K562 (cell line): ENCODE measurements at regions not wholly inside any gene's neighbourhood (a gene's known extent, or its start where the extent isn't known, plus 50 kb on each side); places are given as distances from the start of the nearest gene placed in this dataset.

Experiments used
- ATAC-seq: fragments of 200-7000 bp; cut with Tn5 transposase; 3 replicates; pipeline ENCODE4 v1.9.1; 2020; ENCODE audit warnings: moderate library complexity
- BruUV-seq: library from RNA; stranded (reverse); fragments of 400-500 nt; replicated peaks from 2 replicates; lab custom pipeline; 2021; lab: Mats Ljungman, UMichigan
- CTCF ChIA-PET: fragments of 300-600 bp; formaldehyde crosslinking; extraction: SDS; loops from one replicate; lab custom pipeline; 2021; ENCODE audit warnings: low intra/inter-chr PET ratio; lab: Yijun Ruan, JAX
- POLR2A ChIA-PET: fragments of 300-600, 350-650 bp; sonication (Branson Sonifier 250); formaldehyde crosslinking; extraction: SDS; loops from one replicate; lab custom pipeline; 2021; ENCODE audit warnings: antibody characterized with exemption, inconsistent platforms; lab: Yijun Ruan, JAX
- DNase-seq, 4 experiments: peaks; one replicate each; pipeline versions ENCODE4 v3.0.0 to v3.0.0-alpha.2; 2011 to 2018; ENCODE audit warnings: low spot score in 3 of 4, mixed read lengths in 3 of 4; ENCODE audit errors: extremely low read depth in 1 of 4
- FAIRE-seq: peaks from 2 replicates; lab custom pipeline; 2011; peaks lifted over from hg19 to GRCh38; lab: Jason Lieb, UNC
- H2AFZ ChIP-seq: 2 replicates; pipeline ENCODE4 v1.6.0; 2011; ENCODE audit warnings: low read depth, low read length, control low read depth, inconsistent platforms
- H3K27ac ChIP-seq: fragments of 200-600 bp; 3 replicates; pipeline ENCODE4 v1.8.0; 2011; ENCODE audit warnings: low read depth, mild to moderate bottlenecking, control low read depth, inconsistent platforms, low read length, moderate library complexity, mixed read lengths; ENCODE audit errors: extremely low read depth
- H3K27me3 ChIP-seq, 2 experiments: fragments of 300-600 bp in 1 of 2; 2 replicates in 1 of 2; 3 replicates in 1 of 2; pipeline versions ENCODE4 v1.6.0 to v1.8.0; 2011; ENCODE audit warnings: inconsistent platforms in 2 of 2, low read length in 2 of 2, mild to moderate bottlenecking in 1 of 2, mixed read lengths in 1 of 2, moderate library complexity in 1 of 2; ENCODE audit not compliant: control insufficient read depth in 2 of 2, insufficient read depth in 2 of 2
- H3K36me3 ChIP-seq: fragments of 300-600 bp; 3 replicates; pipeline ENCODE4 v1.8.0; 2011; ENCODE audit warnings: mild to moderate bottlenecking, low read length, inconsistent platforms; ENCODE audit not compliant: control insufficient read depth, insufficient read depth
- H3K4me1 ChIP-seq, 2 experiments: fragments of 200-600 bp in 1 of 2; replicated peaks in 1 of 2; 2 replicates in 1 of 2; 3 replicates in 1 of 2; pipeline versions ENCODE4 v1.5.1 to v1.8.0; 2011; ENCODE audit warnings: inconsistent platforms in 2 of 2, low read length in 2 of 2, mild to moderate bottlenecking in 1 of 2, mixed read lengths in 1 of 2, moderate library complexity in 1 of 2; ENCODE audit not compliant: control insufficient read depth in 2 of 2, insufficient read depth in 2 of 2
- H3K4me2 ChIP-seq: 2 replicates; pipeline ENCODE4 v1.6.1; 2011; ENCODE audit warnings: low read length, control low read depth, inconsistent platforms, mixed read lengths; ENCODE audit not compliant: insufficient read depth
- H3K4me3 ChIP-seq: fragments of 200-600 bp; sonication (generic), shearing (Covaris generic); 2 replicates; pipeline ENCODE4 v1.5.1; 2016; ENCODE audit warnings: control low read depth, inconsistent platforms
- H3K79me2 ChIP-seq: fragments of 200-600 bp; 3 replicates; pipeline ENCODE4 v1.8.0; 2011; ENCODE audit warnings: low read length, inconsistent platforms; ENCODE audit not compliant: control insufficient read depth, insufficient read depth
- H3K9ac ChIP-seq, 2 experiments: 2 replicates each; pipeline versions ENCODE4 v1.6.0 to v1.6.1; 2011; ENCODE audit warnings: low read depth in 2 of 2, low read length in 2 of 2, control low read depth in 1 of 2, inconsistent platforms in 1 of 2, mild to moderate bottlenecking in 1 of 2, mixed read lengths in 1 of 2; ENCODE audit not compliant: insufficient read depth in 1 of 2
- H3K9me1 ChIP-seq: one replicate; pipeline ENCODE4 v1.6.0; 2011; ENCODE audit warnings: inconsistent platforms, mild to moderate bottlenecking, low read length, moderate library complexity; ENCODE audit not compliant: control insufficient read depth, insufficient read depth
- H3K9me3 ChIP-seq: replicated peaks from 2 replicates; pipeline ENCODE4 v1.5.1; 2011; ENCODE audit warnings: low read depth, low read length, inconsistent platforms; ENCODE audit not compliant: control insufficient read depth, insufficient read depth
- H4K20me1 ChIP-seq: replicated peaks from 2 replicates; pipeline ENCODE4 v1.6.1; 2011; ENCODE audit warnings: low read length, inconsistent platforms, mixed read lengths; ENCODE audit not compliant: control insufficient read depth, insufficient read depth
- KAT2B ChIP-seq: IDR thresholded peaks from one replicate; pipeline ENCODE4 v1.6.1; 2012; ENCODE audit warnings: low read depth, mild to moderate bottlenecking, control low read depth, inconsistent platforms, low read length, moderate library complexity
- MYBL2 ChIP-seq, 2 experiments: fragments of 450-650 bp in 1 of 2; sonication (generic) in 1 of 2; formaldehyde crosslinking in 1 of 2; IDR thresholded peaks; 2 replicates each; pipeline versions ENCODE4 v1.6.1 to v1.8.1; 2017 to 2022; ENCODE audit warnings: borderline replicate concordance in 1 of 2, inconsistent platforms in 1 of 2, low read depth in 1 of 2, mild to moderate bottlenecking in 1 of 2, missing genetic modification reagents in 1 of 2, moderate library complexity in 1 of 2
- PHTF2 ChIP-seq: fragments of 250-450 bp; sonication (Bioruptor Pico); IDR thresholded peaks from 2 replicates; pipeline ENCODE4 v1.5.0; 2021; ENCODE audit warnings: mild to moderate bottlenecking
- RBM14 ChIP-seq: fragments of 200-400 bp; formaldehyde crosslinking; IDR thresholded peaks from 2 replicates; pipeline ENCODE4 v1.6.1; 2018; ENCODE audit warnings: low read depth, mild to moderate bottlenecking, low read length, moderate library complexity, borderline replicate concordance; ENCODE audit not compliant: insufficient read depth
- TRIM28 ChIP-seq: fragments of 450-650 bp; IDR thresholded peaks from 2 replicates; pipeline ENCODE4 v1.6.1; 2017
- ZKSCAN1 ChIP-seq: fragments of 150-350 bp; IDR thresholded peaks from 2 replicates; pipeline ENCODE4 v1.6.1; 2016; ENCODE audit warnings: low read depth, low read length
- WGBS: fragments of 100-300 bp; shearing (Covaris generic); methylation state at CpG from one replicate; pipeline ENCODE4 v1.1.6; 2016; ENCODE audit warnings: low coverage, mixed read lengths; ENCODE audit not compliant: insufficient coverage; ENCODE audit errors: missing lambda C conversion rate; 5-methylcytosine and 5-hydroxymethylcytosine counted together
- in situ Hi-C: fragments of 300-500 bp; cut with MboI; formaldehyde crosslinking; loops from 4 replicates; pipeline ENCODE4 v1.15.0; 2018; ENCODE audit warnings: inconsistent platforms, mixed read lengths
- intact Hi-C: fragments of 100-400 bp; cut with micrococcal nuclease; formaldehyde crosslinking; loops from 2 replicates; pipeline ENCODE4 v1.14.2; 2022
- TF ChIP-seq, protein P1 (sequence below), 3 experiments: fragments of 200-800 bp in 1 of 3; fragments of 250-450 bp in 1 of 3; fragments of 450-650 bp in 1 of 3; sonication (Bioruptor Pico) in 1 of 3; sonication (Bioruptor generic) in 1 of 3; formaldehyde crosslinking in 1 of 3; IDR thresholded peaks; 2 replicates each; pipeline versions ENCODE4 v1.6.1 to v1.8.0; 2016 to 2022; ENCODE audit warnings: mild to moderate bottlenecking in 2 of 3, missing genetic modification characterization in 2 of 3, missing compliant biosample characterization in 1 of 3, moderate library complexity in 1 of 3
- TF ChIP-seq, protein P2 (sequence below): fragments of 250-450 bp; sonication (Bioruptor Pico); IDR thresholded peaks from 2 replicates; pipeline ENCODE4 v1.8.0; 2022; ENCODE audit warnings: moderate library complexity, mild to moderate bottlenecking, inconsistent platforms
- TF ChIP-seq, protein P3 (sequence below): fragments of 450-650 bp; formaldehyde crosslinking; IDR thresholded peaks from 2 replicates; pipeline ENCODE4 v1.4.0; 2020; ENCODE audit warnings: mild to moderate bottlenecking, moderate library complexity
- TF ChIP-seq, protein P4 (sequence below): fragments of 450-650 bp; IDR thresholded peaks from 2 replicates; pipeline ENCODE4 v1.6.1; 2018; ENCODE audit warnings: mild to moderate bottlenecking, low read depth; ENCODE audit not compliant: partially characterized antibody

DNA sequence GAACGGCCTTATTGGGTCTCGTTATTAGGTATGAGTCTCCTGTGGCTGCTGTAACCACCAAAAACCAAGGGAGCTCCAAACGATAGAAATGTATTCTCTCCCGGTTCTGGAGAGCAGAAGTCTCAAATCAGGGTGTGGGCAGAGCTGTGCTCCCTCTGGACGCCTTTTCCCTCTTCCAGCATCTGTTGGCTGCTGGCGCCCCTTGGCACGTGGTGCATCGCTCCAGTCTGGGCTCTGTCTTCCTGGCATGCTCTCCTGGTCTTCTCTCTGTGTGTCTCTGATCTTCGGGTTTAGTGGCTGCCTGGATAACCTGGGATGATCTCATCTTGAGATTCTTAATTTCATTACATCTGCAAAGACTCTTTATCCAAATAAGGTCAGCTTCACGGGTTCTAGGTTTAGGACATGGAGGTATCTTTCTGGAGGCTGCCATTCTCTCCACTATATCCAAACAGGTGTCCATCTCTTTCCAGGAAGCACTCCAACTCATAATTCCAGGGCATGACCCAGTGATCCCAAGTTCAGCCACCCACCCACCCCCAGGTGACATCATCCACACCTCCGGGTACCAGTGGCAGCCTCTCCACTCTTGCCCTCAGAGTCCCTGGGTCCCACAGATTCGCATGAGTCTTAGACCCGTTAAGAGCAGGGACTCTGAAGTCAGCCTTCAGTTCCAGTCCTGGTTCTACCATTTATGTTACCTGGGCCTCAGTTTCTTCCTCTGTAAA, 145.5 kb upstream of the FOXF1 start (continued):
- TF ChIP-seq, protein P1, sequence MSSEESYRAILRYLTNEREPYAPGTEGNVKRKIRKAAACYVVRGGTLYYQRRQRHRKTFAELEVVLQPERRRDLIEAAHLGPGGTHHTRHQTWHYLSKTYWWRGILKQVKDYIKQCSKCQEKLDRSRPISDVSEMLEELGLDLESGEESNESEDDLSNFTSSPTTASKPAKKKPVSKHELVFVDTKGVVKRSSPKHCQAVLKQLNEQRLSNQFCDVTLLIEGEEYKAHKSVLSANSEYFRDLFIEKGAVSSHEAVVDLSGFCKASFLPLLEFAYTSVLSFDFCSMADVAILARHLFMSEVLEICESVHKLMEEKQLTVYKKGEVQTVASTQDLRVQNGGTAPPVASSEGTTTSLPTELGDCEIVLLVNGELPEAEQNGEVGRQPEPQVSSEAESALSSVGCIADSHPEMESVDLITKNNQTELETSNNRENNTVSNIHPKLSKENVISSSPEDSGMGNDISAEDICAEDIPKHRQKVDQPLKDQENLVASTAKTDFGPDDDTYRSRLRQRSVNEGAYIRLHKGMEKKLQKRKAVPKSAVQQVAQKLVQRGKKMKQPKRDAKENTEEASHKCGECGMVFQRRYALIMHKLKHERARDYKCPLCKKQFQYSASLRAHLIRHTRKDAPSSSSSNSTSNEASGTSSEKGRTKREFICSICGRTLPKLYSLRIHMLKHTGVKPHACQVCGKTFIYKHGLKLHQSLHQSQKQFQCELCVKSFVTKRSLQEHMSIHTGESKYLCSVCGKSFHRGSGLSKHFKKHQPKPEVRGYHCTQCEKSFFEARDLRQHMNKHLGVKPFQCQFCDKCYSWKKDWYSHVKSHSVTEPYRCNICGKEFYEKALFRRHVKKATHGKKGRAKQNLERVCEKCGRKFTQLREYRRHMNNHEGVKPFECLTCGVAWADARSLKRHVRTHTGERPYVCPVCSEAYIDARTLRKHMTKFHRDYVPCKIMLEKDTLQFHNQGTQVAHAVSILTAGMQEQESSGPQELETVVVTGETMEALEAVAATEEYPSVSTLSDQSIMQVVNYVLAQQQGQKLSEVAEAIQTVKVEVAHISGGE (CRISPR knock-in tag; IDR thresholded peaks at IDR 0.05), result no peak

DNA sequence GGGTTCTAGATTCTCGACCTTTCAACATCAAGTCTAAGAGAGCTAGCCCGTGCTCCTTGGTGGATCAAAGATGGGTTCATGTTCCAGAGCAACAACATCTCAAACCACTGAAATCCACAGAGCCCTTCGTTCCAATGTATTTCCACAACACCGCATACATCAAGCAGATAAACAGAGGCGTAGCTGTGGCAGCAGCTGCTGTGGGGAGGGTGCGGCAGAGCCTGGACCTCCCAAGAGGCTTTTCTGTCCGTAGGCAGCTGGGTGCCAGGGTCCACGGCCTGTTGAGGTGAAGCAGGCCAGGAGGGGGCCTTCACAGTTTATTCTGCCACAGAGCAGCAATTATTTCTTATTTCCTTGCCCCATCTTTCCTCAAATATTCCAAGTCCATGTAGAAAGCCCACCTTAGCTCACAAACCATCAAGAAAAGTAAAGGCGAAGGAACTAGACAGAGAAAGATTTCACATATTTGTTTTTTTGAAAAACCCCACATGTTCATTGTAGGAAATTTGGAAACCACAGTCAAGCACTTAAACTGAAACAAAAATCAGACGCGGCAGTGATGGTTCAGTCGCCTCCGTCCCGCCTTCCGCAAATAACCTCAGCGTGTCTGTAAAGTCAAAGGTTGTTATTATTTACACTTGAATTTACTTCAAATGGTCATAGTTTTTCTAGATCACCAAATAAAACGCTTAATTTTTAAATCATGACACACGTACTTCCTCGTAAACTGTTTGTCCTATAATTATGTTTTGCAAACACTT, 144.6 kb upstream of the FOXF1 start:
- no peaks in the 10 kb centered on the region for H3K9me1 ChIP-seq
- no peaks in the 10 kb centered on the region for H4K20me1 ChIP-seq
- H3K4me2 ChIP-seq, result no peak overlapping the region
- no peak for FAIRE-seq
- no peak for DNase-seq
- H3K4me3 ChIP-seq, result no peak overlapping the region
- POLR2A ChIA-PET, result interaction anchor here (0.9 kb wide), 1 partner anchor 8 kb away, joined by 3 read pairs; no protein-coding TSS in a partner anchor
- peaks cover 13 to 33% of the 10 kb centered on the region in 2 experiments; a peak in 4 of 5 replicates for H3K27me3 ChIP-seq
- no peak overlapping the region for H2AFZ ChIP-seq
- no peaks in the 10 kb centered on the region for H3K36me3 ChIP-seq
- intact Hi-C loops (no loop called here), in situ Hi-C loops (no loop called here)
- no peak for ATAC-seq
- no TSS peak for BruUV-seq
- H3K9ac ChIP-seq, result no peak overlapping the region
- CTCF ChIA-PET, result no interaction called here
- 6% methylated on average over 19 of the region's 19 CpGs for WGBS
- no peak overlapping the region for H3K27ac ChIP-seq
- H3K4me1 ChIP-seq, result no peaks in the 10 kb centered on the region; a peak in 1 of 5 replicates
- no peaks in the 10 kb centered on the region for H3K79me2 ChIP-seq
- no peaks in the 10 kb centered on the region for H3K9me3 ChIP-seq
- TF ChIP-seq ZKSCAN1 (no peak), MYBL2 (IDR thresholded peaks at IDR 0.05; ENCODE audit: low read depth) (no peak), MYBL2 (CRISPR knock-in tag; IDR thresholded peaks at IDR 0.05; ENCODE audit: borderline replicate concordance) (no peak), RBM14 (no peak), PHTF2 (CRISPR knock-in tag) (no peak), TRIM28 (no peak), KAT2B (no peak)
- TF ChIP-seq, protein P2, sequence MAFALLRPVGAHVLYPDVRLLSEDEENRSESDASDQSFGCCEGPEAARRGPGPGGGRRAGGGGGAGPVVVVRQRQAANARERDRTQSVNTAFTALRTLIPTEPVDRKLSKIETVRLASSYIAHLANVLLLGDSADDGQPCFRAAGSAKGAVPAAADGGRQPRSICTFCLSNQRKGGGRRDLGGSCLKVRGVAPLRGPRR, result no peak
- TF ChIP-seq, protein P3, sequence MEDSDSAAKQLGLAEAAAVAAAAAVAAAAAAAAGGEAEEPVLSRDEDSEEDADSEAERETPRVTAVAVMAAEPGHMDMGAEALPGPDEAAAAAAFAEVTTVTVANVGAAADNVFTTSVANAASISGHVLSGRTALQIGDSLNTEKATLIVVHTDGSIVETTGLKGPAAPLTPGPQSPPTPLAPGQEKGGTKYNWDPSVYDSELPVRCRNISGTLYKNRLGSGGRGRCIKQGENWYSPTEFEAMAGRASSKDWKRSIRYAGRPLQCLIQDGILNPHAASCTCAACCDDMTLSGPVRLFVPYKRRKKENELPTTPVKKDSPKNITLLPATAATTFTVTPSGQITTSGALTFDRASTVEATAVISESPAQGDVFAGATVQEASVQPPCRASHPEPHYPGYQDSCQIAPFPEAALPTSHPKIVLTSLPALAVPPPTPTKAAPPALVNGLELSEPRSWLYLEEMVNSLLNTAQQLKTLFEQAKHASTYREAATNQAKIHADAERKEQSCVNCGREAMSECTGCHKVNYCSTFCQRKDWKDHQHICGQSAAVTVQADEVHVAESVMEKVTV (CRISPR knock-in tag), result no peak
- TF ChIP-seq, protein P4, sequence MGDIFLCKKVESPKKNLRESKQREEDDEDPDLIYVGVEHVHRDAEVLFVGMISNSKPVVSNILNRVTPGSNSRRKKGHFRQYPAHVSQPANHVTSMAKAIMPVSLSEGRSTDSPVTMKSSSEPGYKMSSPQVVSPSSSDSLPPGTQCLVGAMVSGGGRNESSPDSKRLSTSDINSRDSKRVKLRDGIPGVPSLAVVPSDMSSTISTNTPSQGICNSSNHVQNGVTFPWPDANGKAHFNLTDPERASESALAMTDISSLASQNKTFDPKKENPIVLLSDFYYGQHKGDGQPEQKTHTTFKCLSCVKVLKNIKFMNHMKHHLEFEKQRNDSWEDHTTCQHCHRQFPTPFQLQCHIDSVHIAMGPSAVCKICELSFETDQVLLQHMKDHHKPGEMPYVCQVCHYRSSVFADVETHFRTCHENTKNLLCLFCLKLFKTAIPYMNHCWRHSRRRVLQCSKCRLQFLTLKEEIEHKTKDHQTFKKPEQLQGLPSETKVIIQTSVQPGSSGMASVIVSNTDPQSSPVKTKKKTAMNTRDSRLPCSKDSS, result no peak
